Esophagus muscularis mucosa (tissue), 4 donors: ENCODE measurements at regions not wholly inside any gene's neighbourhood (a gene's known extent, or its start where the extent isn't known, plus 50 kb on each side); places are given as distances from the start of the nearest gene placed in this dataset.

ENCODE experiments used
- DNase-seq: peaks from one replicate; pipeline ENCODE4 v3.0.0-alpha.2; 2017; ENCODE audit errors: extremely low spot score
- H3K27ac ChIP-seq, 4 donors: fragments of 200-600 bp; sonication (generic); replicated peaks in 1 of 4; 1 replicate in 3 of 4; 2 replicates in 1 of 4; pipeline ENCODE4 v1.5.1; 2016 to 2019; ENCODE audit warnings: mild to moderate bottlenecking in 1 of 4
- H3K27me3 ChIP-seq, 4 donors: fragments of 200-600 bp; sonication (generic); one replicate each; pipeline versions ENCODE4 v1.5.1 to v1.6.0; 2016 to 2019
- H3K36me3 ChIP-seq, 4 donors: fragments of 200-600 bp; sonication (generic); one replicate each; pipeline ENCODE4 v1.5.1; 2016 to 2019
- H3K4me1 ChIP-seq, 4 donors: fragments of 200-600 bp; sonication (generic); one replicate each; pipeline ENCODE4 v1.5.1; 2016 to 2019
- H3K4me3 ChIP-seq, 4 donors: fragments of 200-600 bp; sonication (generic); 1 replicate in 2 of 4; 2 replicates in 2 of 4; pipeline ENCODE4 v1.5.1; 2016 to 2019; ENCODE audit warnings: mild to moderate bottlenecking in 4 of 4, moderate library complexity in 1 of 4
- H3K9me3 ChIP-seq, 4 donors: fragments of 200-600 bp; sonication (generic); 1 replicate in 3 of 4; 2 replicates in 1 of 4; pipeline ENCODE4 v1.5.1; 2016 to 2019
- EP300 ChIP-seq: sonication (generic); formaldehyde crosslinking; IDR thresholded peaks from one replicate; pipeline ENCODE4 v1.6.1; 2017; ENCODE audit warnings: antibody characterized with exemption
- POLR2A ChIP-seq: fragments of 450-650 bp; IDR thresholded peaks from one replicate; pipeline ENCODE4 v1.6.1; 2017; ENCODE audit warnings: antibody characterized with exemption, moderate library complexity, mild to moderate bottlenecking, low read depth
- POLR2AphosphoS5 ChIP-seq, 2 donors: sonication (generic); formaldehyde crosslinking; IDR thresholded peaks; one replicate each; pipeline ENCODE4 v1.6.1; 2017; ENCODE audit warnings: antibody characterized with exemption in 2 of 2
- WGBS: methylation state at CpG from one replicate; pipeline ENCODE4 v1.1.5; 2018; 5-methylcytosine and 5-hydroxymethylcytosine counted together
- intact Hi-C: fragments of 100-400 bp; cut with DNase I; formaldehyde crosslinking; loops from one replicate; pipeline ENCODE4 v1.15.1; 2023
- TF ChIP-seq, protein P1 (sequence below), 3 experiments: fragments of 200-600 bp in 2 of 3; fragments of 450-650 bp in 1 of 3; sonication (generic) in 2 of 3; IDR thresholded peaks; one replicate each; pipeline ENCODE4 v1.5.1; 2017 to 2019; ENCODE audit warnings: antibody characterized with exemption in 3 of 3, mild to moderate bottlenecking in 2 of 3, moderate library complexity in 1 of 3

DNA sequence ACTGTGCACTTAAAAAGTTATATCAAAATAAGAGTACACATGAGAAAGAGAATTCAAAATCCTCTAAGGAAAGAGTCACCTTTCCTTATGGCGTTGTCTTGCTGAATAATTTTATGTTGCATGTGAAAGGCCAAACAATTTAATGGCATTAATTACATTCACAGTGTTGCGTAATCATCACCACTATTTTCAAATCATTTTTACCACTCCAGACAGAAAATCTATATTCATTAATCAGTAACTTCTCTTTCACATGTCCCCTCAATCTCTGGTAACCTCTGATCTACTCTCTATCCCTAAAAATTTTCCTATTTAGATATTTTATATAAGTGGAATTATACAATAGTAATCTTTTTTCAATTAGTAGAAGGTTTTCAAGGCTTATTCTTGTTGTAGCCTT, 283.0 kb downstream of the CXXC4 start:
- intact Hi-C loops: no loop called here
- Histone ChIP-seq H3K4me3 (no peak overlapping the region), H3K27me3 (no peaks in the 10 kb centered on the region), H3K27ac (no peak overlapping the region), H3K9me3 (no peaks in the 10 kb centered on the region), H3K4me1 (no peaks in the 10 kb centered on the region), H3K36me3 (no peaks in the 10 kb centered on the region)
- WGBS: 96% methylated on average over 2 of the region's 2 CpGs
- DNase-seq: no peak
- TF ChIP-seq POLR2AphosphoS5 (IDR thresholded peaks at IDR 0.05) (no peak), EP300 (no peak), POLR2A (no peak)
- TF ChIP-seq, protein P1, sequence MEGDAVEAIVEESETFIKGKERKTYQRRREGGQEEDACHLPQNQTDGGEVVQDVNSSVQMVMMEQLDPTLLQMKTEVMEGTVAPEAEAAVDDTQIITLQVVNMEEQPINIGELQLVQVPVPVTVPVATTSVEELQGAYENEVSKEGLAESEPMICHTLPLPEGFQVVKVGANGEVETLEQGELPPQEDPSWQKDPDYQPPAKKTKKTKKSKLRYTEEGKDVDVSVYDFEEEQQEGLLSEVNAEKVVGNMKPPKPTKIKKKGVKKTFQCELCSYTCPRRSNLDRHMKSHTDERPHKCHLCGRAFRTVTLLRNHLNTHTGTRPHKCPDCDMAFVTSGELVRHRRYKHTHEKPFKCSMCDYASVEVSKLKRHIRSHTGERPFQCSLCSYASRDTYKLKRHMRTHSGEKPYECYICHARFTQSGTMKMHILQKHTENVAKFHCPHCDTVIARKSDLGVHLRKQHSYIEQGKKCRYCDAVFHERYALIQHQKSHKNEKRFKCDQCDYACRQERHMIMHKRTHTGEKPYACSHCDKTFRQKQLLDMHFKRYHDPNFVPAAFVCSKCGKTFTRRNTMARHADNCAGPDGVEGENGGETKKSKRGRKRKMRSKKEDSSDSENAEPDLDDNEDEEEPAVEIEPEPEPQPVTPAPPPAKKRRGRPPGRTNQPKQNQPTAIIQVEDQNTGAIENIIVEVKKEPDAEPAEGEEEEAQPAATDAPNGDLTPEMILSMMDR (IDR thresholded peaks at IDR 0.05): no peak

DNA sequence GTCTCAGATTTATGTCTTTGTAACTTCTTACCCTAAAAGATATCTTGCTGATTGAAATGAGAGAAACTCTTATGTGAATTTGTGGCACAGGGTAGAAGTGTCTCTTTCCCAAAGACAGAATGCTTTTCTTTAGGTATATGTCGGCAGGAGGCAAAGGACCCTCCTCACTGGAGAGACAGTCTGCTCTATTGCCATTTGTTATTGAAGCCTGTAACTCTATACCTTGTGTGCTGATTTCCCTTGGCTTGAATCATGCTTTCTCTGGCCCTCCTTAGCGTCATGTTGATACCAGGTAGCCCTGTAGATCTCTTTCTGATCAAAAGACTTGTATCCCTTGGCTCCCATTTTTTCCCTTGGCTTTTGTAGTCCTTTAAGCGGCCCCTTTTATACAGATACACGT, 284.3 kb downstream of the CXXC4 start:
- DNase-seq: no peak
- WGBS: 68% methylated on average over 4 of the region's 4 CpGs
- H3K4me1 ChIP-seq: no peaks in the 10 kb centered on the region
- H3K36me3 ChIP-seq: no peaks in the 10 kb centered on the region
- no peak overlapping the region for H3K27ac ChIP-seq
- H3K4me3 ChIP-seq: no peak overlapping the region
- H3K27me3 ChIP-seq: no peaks in the 10 kb centered on the region
- intact Hi-C loops: no loop called here
- TF ChIP-seq, protein P1 (IDR thresholded peaks at IDR 0.05): no peak
- TF ChIP-seq POLR2AphosphoS5 (IDR thresholded peaks at IDR 0.05) (no peak), POLR2A (no peak), EP300 (no peak)
- no peaks in the 10 kb centered on the region for H3K9me3 ChIP-seq

DNA sequence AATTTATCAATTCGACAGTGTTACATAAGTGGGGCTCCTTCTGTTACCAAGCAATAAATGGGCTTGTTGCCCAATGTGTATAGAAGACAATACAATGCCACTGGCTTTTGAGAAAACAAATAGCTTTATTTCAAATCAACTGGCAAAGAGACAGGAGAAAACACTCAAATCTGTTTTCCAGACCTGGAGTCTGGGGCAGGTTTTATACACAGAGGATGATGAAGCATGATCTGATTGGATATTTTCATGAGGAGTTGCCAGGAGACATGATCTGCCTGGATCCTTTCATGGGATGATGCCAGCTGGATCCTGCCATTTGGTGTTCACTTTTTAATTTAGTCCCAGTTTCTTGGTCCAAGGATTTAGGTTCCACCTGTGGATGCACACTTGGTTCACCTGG, 287.9 kb downstream of the CXXC4 start:
- no peak for DNase-seq
- Histone ChIP-seq H3K9me3 (no peaks in the 10 kb centered on the region), H3K4me1 (no peaks in the 10 kb centered on the region), H3K27me3 (no peaks in the 10 kb centered on the region), H3K27ac (no peak overlapping the region), H3K36me3 (no peaks in the 10 kb centered on the region), H3K4me3 (no peak overlapping the region)
- TF ChIP-seq EP300: no peak
- no peak for TF ChIP-seq POLR2AphosphoS5 (IDR thresholded peaks at IDR 0.05)
- no peak for TF ChIP-seq POLR2A
- TF ChIP-seq, protein P1 (IDR thresholded peaks at IDR 0.05): no peak
- WGBS: 59% methylated on average over 1 of the region's 1 CpG
- intact Hi-C loops: no loop called here

DNA sequence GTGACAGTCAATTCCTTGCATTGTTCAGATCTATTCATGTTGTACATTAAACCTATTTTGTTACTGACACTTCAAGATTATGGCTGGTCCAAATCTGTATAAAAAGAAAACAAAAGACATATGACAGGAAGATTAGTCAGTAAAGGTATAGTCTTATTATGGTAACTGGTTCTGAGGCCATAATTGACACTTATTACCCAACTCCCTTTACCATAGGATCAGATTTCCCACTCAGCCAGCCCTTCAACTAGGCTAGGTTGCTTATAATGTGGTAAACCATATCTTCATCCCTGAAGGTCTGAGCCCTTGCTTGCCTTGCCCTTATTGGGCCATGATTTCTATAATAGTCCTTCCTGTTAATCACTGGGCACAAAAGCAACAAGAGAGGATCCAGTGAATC, 289.6 kb downstream of the CXXC4 start:
- Histone ChIP-seq H3K9me3 (no peaks in the 10 kb centered on the region), H3K4me3 (no peak overlapping the region), H3K27me3 (no peaks in the 10 kb centered on the region), H3K4me1 (no peaks in the 10 kb centered on the region), H3K27ac (no peak overlapping the region), H3K36me3 (no peaks in the 10 kb centered on the region)
- intact Hi-C loops: no loop called here
- DNase-seq: no peak
- TF ChIP-seq POLR2A (no peak), POLR2AphosphoS5 (IDR thresholded peaks at IDR 0.05) (no peak), EP300 (no peak)
- TF ChIP-seq, protein P1 (IDR thresholded peaks at IDR 0.05): no peak

DNA sequence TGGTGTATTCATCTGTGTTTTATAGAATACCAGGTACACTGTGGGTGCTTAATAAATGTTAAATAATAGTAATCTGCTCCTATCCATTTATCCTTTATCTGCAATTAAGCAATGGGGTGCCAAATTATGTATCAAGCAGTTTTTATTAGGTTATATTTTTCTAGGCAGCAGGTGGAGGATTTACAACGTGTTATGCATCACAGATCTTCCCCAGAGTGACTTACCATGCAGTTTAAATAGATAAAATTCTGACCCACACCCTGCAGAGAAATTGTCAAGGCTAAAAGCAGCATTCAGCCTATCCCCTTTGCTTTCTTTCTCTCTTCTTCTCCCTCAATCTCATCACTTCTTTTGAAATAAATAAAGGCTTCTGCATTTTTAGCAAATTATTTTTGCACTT, 306.4 kb downstream of the CXXC4 start:
- DNase-seq: no peak
- intact Hi-C loops: no loop called here
- peaks cover 0 to 8% (median 2%) of the 10 kb centered on the region in 4 donors for H3K4me1 ChIP-seq
- WGBS: 3% methylated on average over 1 of the region's 1 CpG
- no peak overlapping the region for H3K4me3 ChIP-seq
- no peaks in the 10 kb centered on the region for H3K9me3 ChIP-seq
- no peaks in the 10 kb centered on the region for H3K27me3 ChIP-seq
- TF ChIP-seq POLR2AphosphoS5 (IDR thresholded peaks at IDR 0.05) (no peak), EP300 (no peak)
- TF ChIP-seq, protein P1 (IDR thresholded peaks at IDR 0.05): no peak
- H3K27ac ChIP-seq: no peak overlapping the region
- H3K36me3 ChIP-seq: no peaks in the 10 kb centered on the region
